Spinal cord (tissue), 9 donors: ENCODE measurements at regions not wholly inside any gene's neighbourhood (a gene's known extent, or its start where the extent isn't known, plus 50 kb on each side); places are given as distances from the start of the nearest gene placed in this dataset.
"Not testable (repeated sequence)": the region's sequence is repeated elsewhere in the genome, so short reads cannot be mapped to it uniquely, and the experiment has no call there.

Experiments used
- DNase-seq, 6 donors: peaks; one replicate each; pipeline versions ENCODE4 v3.0.0 to v3.0.0-alpha.2; 2013 to 2015; ENCODE audit warnings: low spot score in 6 of 6, low read depth in 4 of 6
- H3K27ac ChIP-seq: one replicate; pipeline ENCODE4 v1.5.1; 2013; ENCODE audit warnings: low read depth, low read length, control low read depth
- H3K27me3 ChIP-seq: one replicate; pipeline ENCODE4 v1.6.1; 2013; ENCODE audit warnings: low read length; ENCODE audit not compliant: control insufficient read depth, insufficient read depth
- H3K36me3 ChIP-seq: one replicate; pipeline ENCODE4 v1.6.1; 2013; ENCODE audit warnings: low read length; ENCODE audit not compliant: control insufficient read depth, insufficient read depth
- H3K4me1 ChIP-seq: one replicate; pipeline ENCODE4 v1.6.1; 2013; ENCODE audit warnings: low read length; ENCODE audit not compliant: control insufficient read depth, insufficient read depth
- H3K4me3 ChIP-seq: one replicate; pipeline ENCODE4 v1.5.1; 2013; ENCODE audit warnings: low read depth, low read length, control low read depth
- H3K9me3 ChIP-seq: one replicate; pipeline ENCODE4 v1.6.1; 2013; ENCODE audit warnings: low read length; ENCODE audit not compliant: control insufficient read depth, insufficient read depth
- WGBS: methylation state at CpG from one replicate; pipeline ENCODE4 v1.1.5; 2013; ENCODE audit warnings: missing lambda C conversion rate; ENCODE audit not compliant: insufficient coverage; 5-methylcytosine and 5-hydroxymethylcytosine counted together
- donor health status: healthy.

DNA sequence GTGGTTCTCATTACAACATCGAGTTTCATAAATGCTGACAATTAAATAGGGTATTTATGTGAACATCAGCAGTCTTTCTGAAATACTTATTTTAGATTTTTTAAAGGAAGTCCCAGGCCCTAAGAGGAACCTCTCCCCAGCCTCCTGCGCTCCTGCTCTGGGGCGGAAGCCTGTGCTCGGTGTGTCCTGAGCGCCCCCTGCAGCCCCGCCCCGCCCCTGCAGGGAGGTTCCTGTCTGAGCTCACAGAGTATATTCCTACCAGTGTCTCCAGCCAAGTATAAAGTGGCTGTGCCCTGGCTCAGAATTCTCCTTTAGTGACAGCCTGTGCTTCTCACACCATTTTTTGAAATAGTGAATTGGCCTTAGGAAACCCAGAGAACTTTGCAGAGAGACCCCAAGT lies 567.9 kb downstream of the GOLGA6L6 start:
- H3K4me3 ChIP-seq, result no peak overlapping the region
- no peaks in the 10 kb centered on the region for H3K4me1 ChIP-seq
- H3K36me3 ChIP-seq, result no peaks in the 10 kb centered on the region
- H3K27ac ChIP-seq, result no peak overlapping the region
- no peaks in the 10 kb centered on the region for H3K27me3 ChIP-seq
- 25% methylated on average over 6 of the region's 7 CpGs for WGBS
- no peak for DNase-seq
- H3K9me3 ChIP-seq, result peaks cover 2% of the 10 kb centered on the region

DNA sequence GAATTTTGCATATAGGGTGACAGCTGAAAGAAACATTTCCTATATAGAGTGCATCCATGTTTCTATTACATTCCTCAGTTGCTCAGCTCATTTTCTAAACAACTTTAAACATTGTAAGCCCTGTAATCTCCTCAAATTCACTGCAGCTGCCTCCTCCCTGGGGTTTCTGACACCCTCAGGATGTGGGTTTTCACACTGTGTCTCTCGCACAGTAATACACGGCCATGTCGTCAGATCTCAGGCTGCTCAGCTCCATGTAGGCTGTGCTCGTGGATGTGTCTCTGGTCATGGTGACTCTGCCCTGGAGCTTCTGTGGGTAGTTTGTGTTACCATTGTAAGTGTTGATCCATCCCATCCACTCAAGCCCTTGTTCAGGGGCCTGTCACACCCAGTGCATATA lies 569.0 kb downstream of the GOLGA6L6 start:
- 93% methylated on average over 3 of the region's 4 CpGs for WGBS
- H3K27ac ChIP-seq, H3K4me1 ChIP-seq, H3K36me3 ChIP-seq, H3K27me3 ChIP-seq, H3K9me3 ChIP-seq, DNase-seq, H3K4me3 ChIP-seq: not testable (repeated sequence)

DNA sequence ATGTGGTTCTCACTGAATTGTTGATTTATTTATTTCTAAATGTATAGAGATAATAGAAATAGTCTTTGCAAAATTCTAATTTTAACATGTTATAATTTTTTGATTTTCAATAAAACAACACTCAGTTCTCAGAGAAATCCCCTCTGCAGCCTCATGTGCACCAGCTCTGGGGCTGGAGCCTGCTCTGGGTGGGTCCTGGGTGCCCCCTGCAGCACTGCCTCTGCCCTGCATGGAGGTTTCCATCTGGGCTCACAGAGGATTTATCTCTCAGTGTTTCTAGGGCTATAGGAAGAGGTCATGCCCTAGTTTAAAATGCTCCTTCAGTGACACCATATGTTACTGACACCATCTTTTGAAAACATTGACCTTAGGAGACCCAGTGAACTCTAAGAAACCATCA lies 576.0 kb downstream of the GOLGA6L6 start:
- H3K4me1 ChIP-seq, H3K36me3 ChIP-seq, H3K9me3 ChIP-seq, H3K27ac ChIP-seq, DNase-seq, H3K4me3 ChIP-seq, H3K27me3 ChIP-seq: not testable (repeated sequence)

DNA sequence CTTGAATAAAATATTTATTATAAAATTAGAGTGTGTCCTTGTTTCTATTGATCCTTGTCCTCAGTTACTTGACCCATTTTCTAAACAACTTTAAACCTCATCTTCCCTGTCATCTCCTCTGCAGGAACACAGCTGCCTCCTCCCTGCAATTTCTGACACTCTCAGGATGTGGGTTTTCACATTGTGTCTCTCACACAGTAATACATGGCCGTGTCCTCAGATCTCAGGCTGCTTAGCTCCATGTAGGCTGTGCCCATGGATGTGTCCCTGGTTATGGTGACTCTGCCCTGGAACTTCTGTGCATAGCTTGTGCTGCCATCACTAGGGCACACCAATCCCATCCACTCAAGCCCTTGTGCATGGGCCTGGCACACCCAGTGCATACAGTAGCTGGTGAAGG lies 577.1 kb downstream of the GOLGA6L6 start:
- H3K4me1 ChIP-seq, H3K36me3 ChIP-seq, H3K27ac ChIP-seq, H3K27me3 ChIP-seq, H3K9me3 ChIP-seq, H3K4me3 ChIP-seq, DNase-seq: not testable (repeated sequence)
- 44% methylated on average over 1 of the region's 1 CpG for WGBS

DNA sequence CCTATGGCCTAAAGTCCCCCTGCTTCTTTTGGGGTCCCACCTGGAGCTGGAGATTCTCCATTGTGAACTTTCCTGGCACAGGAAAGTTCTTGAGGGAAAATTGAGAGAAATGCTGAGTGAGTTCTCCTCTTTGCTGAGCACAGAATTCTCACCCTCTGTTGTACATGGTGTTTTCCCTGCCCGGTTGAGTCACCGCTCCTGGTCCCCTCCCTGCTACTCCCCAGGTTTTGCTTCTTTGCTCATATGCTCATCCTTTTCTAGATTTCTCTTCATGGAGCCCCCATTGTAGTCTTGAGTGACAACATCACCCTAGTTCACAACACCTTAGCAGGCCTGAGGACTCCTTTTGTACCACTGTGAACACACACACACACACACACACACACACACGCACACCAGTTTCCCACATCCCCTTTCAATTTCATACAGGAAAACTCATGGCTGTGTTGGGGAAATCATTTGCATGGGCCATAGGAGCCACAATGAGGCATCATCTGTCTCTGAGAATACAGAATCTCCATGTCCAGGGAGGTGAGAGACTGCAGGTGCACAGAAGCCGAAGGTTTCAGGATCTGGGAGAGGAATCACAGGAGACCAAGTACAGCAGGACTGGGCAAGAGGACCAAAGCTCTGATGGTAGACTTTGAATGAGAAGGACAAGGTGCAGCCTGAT lies 585.3 kb downstream of the GOLGA6L6 start:
- WGBS, result 69% methylated on average over 3 of the region's 4 CpGs
- Histone ChIP-seq H3K4me3 (no peak overlapping the region), H3K36me3 (no peaks in the 10 kb centered on the region), H3K9me3 (no peaks in the 10 kb centered on the region), H3K4me1 (no peaks in the 10 kb centered on the region), H3K27ac (no peak overlapping the region), H3K27me3 (no peaks in the 10 kb centered on the region)
- DNase-seq, result no peak

DNA sequence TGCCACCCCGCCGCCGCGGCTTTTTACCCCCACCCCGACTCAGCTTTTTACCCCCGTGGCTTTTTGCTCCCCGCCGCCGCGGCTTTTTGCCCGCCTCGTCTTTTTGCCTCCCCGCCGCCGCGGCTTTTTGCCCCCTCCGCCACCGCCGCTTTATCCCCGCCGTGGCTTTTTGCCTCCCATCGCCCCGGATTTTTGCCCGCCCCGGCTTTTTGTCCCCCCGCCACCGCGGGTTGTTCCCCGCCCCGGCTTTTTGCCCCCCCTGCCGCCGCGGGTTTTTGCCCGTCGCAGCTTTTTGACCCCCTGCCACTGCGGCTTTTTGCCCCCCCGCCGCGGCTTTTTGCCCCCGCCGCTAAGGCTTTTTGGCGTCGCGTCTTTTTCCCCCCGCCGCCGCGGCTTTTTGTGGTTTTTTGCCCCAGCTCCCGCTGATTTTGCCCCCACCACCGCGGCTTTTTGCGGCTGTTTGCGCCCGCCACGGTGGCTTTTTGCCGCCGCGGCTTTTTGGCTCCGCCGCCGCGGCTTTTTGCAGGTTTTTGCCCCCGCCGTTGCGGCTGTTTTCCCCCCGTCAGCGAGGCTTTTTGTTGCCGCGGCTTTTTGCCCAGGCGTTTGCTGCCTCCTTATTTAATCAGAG lies 597.2 kb downstream of the GOLGA6L6 start:
- 41% methylated on average over 53 of the region's 70 CpGs for WGBS
- no peaks in the 10 kb centered on the region for H3K4me1 ChIP-seq
- H3K4me3 ChIP-seq, result no peak overlapping the region
- no peaks in the 10 kb centered on the region for H3K36me3 ChIP-seq
- H3K27me3 ChIP-seq, result no peaks in the 10 kb centered on the region
- H3K9me3 ChIP-seq, result peaks cover 1% of the 10 kb centered on the region
- H3K27ac ChIP-seq, result no peak overlapping the region
- DNase-seq, result no peak

DNA sequence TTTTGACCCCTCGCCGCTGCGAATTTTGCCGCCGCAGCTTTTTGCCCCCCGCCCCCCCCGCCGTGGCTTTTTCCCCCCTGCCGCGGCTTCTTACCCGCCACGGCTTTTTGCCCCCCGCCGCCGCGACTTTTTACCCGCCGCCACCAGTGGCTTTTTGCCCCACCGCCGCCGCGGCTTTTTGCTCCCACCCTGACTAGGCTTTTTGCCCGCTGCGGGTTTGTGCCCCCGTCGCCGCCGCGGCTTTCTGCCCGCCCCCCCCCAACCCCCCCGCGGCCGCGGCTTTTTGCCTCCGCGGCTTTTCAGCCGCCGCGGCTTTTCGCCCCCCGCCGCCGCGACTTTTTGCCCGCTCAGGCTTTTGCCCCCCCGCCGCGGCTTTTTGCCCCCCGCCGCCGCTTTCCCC lies 598.1 kb downstream of the GOLGA6L6 start:
- Histone ChIP-seq H3K36me3 (no peaks in the 10 kb centered on the region), H3K4me3 (no peak overlapping the region), H3K9me3 (peaks cover 1% of the 10 kb centered on the region), H3K27ac (no peak overlapping the region), H3K4me1 (no peaks in the 10 kb centered on the region), H3K27me3 (no peaks in the 10 kb centered on the region)
- WGBS, result 25% methylated on average over 34 of the region's 51 CpGs
- DNase-seq, result no peak

DNA sequence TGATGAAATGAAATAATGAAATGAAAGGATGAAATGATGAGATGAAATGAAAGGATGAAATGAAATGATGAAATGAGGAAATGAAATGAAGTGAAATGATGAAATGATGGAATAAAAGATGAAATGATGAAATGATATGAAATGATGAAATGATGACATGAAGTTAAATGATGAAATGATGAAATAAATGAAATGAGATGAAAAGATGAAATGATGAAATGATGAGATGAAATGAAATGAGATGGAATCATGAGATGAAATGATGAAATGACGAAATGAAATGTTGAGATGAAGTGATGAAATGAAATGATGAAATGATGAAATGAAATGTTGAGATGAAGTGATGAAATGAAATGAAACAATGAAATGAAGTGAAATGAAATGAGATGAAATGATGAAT lies 638.3 kb downstream of the GOLGA6L6 start:
- H3K27me3 ChIP-seq, H3K4me3 ChIP-seq, DNase-seq, H3K4me1 ChIP-seq, H3K27ac ChIP-seq, H3K9me3 ChIP-seq, H3K36me3 ChIP-seq: not testable (repeated sequence)
- WGBS, result 25% methylated on average over 1 of the region's 1 CpG

DNA sequence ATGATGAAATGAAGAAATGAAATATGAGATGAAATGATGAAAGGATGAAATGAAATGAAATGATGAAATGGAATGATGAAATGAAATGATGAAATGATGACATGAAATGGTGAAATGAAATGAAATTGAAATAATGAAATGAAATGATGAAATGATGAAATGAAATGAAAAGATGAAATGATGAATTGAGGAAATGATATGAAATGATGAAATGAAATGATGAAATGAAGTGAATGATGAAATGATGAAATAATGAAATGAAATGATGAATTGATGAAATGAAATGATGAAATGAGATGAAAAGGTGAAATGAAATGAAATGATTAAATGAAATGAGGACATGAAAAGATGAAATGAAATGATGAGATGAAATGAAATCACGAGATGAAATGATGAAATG lies 639.2 kb downstream of the GOLGA6L6 start:
- H3K36me3 ChIP-seq, H3K27me3 ChIP-seq, DNase-seq, H3K27ac ChIP-seq, H3K9me3 ChIP-seq, H3K4me1 ChIP-seq, H3K4me3 ChIP-seq: not testable (repeated sequence)
- 50% methylated on average over 1 of the region's 1 CpG for WGBS

DNA sequence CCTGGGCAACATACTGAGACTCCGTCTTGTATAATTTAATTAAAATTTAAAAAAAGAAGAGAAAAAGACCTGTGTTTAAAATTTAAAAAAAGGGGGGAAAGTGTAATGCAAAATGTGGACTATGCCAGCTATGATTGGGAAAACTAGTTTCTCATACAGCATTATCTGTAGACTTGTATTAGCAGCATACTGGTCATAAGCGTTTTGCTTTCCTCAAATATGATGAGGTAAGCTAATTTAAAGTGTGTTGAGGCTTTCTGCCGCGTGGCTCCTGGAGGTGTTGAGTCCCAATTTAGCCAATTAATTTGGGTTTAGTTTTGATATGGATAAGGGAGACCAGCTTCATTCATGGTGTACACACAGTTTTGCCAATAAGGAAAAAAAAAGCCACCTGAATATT lies 640.2 kb downstream of the GOLGA6L6 start:
- DNase-seq, H3K4me3 ChIP-seq, H3K27me3 ChIP-seq, H3K36me3 ChIP-seq, H3K4me1 ChIP-seq, H3K27ac ChIP-seq, H3K9me3 ChIP-seq: not testable (repeated sequence)
- no CpG with 5 or more reads among the region's 4 CpGs for WGBS
